G401.6 (cell line): ENCODE measurements at regions not wholly inside any gene's neighbourhood (a gene's known extent, or its start where the extent isn't known, plus 50 kb on each side); places are given as distances from the start of the nearest gene placed in this dataset.

Experiments used
- FAIRE-seq: peaks from 2 replicates; lab custom pipeline; 2012; peaks lifted over from hg19 to GRCh38; lab: Jason Lieb, UNC

DNA sequence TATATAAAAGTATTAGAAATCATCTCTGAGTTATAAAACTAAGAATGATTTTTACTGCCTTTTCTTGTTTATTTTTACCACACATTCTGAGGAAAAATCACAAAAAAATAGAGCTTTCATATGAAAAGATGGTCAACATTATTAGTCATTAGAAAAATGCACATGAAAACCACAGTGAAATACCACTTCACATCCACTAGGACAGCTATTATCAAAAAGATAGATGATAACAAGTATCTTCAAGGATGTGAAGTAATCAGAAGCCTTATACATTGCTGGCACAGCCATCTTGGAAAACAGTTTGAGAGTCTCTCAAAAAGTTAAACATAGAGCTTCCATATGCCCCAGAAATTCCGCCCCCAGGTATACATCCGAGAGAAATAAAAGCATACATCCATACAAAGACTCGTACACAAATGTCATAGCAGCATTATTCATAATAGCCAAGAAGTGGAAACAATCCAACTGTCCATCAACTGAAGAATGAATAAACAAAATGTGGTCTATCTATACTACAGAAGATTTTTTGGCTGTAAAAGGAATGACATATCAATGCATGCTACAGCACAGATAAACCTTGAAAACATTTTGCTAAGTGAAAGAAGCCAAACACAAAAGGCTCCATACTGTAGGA lies 523.9 kb downstream of the FUT8 start:
- FAIRE-seq, result no peak

DNA sequence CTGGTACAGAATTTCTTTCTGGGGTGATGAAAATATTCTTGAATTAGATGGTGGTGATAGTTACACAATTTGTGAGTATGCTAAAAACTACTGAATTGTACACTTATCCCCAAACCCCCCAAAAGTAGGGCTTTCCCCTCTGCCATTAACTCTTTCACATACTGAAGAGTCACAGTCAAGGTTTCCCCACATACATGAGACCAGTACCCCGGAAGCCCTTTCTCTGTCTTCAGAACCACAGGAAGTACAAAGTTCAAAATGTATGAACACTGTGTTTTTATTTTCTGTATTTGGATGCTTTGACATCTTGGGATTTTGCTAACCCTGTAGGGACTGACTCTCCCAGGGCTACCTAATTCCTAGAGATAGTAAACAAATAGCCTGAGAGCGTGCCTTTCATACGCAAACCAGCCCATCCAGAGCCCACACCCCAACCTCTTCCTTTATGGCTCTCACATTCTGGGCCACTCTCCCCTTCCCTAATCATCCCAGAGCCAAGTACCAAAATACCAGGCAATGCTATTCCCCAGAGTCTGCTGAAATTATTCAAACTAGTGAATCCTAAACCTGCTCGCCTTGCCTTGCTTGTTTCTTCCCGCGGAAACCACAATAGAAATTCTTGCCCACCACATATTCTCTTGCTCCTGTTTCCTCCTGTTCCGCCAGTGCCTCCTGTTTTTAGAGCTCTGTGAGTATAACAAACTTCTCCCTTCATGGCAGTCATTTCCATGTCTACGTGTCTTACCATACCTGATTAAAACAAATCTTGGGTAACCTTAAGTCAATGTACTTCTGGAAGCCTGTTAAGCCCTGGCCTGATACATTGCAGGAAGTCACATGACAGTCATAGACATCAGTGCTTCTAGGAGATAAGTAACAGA lies 524.8 kb downstream of the FUT8 start:
- no peak for FAIRE-seq

GRCh38 chr14:65937960-65938316 lies 525.4 kb downstream of the FUT8 start:
- FAIRE-seq, result no peak

DNA sequence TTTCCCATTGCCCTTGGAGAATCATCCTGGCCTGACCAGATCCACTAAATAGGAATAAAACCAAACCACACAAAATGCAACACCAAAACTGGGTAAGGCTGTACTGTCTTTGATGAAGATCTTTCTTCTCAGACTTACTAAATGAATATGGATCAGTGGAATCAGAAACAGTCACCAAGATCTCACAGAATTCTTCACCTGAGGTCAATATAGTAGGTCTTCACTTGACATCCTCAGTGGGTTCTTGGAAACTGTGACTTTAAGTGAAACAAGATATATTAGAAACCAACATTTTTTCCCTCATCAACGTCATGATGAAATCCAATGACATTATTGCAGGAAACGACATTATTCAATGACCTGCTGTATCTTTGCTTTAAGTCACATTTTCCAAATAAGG lies 526.2 kb downstream of the FUT8 start:
- no peak for FAIRE-seq

GRCh38 chr14:65939184-65939583 lies 526.7 kb downstream of the FUT8 start:
- no peak for FAIRE-seq

DNA sequence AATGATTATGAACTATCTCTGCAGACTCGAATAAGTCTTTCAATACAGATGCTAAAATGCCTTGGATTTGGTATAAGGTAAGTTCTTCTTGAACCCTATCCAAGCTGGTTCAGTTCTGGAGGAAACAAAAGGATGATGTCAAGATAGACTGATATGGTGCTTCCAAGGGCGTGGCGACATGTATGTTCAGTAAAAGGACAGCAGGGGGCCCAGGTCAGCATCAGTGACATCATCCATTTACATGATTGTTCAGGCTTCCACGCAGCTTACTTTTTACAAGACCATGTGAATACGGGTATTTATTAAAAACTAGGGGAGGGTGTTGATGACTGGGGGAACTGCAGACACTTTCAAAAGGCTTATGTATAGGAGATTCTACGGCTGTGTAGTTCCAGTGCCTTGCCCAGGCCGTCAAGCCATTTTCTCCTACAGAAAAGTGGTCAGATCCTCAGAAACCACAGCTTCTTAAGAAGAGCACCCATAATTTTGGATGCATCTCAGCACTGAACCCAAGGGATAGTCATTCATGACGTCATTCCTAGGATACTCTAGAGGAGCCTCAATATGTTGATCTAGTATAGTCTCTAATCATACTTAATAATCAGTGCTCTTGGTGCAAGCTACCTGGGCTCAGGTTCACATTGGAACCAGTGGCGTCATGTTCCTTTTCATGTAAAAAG lies 527.7 kb downstream of the FUT8 start:
- no peak for FAIRE-seq

- no peak for FAIRE-seq
Observed at GRCh38 chr14:65941091-65941490, 528.6 kb downstream of the FUT8 start.

DNA sequence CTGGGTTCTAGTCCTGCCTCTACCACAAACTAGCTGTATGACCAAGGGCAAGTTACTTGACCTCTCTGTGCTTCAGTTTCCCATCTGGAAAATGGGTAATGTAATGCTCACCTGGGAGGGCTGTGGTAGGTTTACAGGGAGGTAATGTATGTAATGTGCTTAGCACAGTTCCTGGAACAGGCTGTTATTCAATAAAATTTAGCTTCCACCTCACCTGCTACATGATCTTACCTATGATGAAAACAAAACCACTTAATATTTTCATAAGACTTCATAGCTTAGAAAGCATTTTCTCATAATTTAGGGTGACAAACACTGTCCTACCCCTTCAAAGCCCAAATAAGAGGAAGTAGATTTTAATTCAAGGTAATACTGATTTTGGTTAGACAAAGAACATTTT lies 530.6 kb downstream of the FUT8 start:
- FAIRE-seq, result no peak

- no peak for FAIRE-seq
Observed at GRCh38 chr14:65943916-65944410, 531.4 kb downstream of the FUT8 start.

DNA sequence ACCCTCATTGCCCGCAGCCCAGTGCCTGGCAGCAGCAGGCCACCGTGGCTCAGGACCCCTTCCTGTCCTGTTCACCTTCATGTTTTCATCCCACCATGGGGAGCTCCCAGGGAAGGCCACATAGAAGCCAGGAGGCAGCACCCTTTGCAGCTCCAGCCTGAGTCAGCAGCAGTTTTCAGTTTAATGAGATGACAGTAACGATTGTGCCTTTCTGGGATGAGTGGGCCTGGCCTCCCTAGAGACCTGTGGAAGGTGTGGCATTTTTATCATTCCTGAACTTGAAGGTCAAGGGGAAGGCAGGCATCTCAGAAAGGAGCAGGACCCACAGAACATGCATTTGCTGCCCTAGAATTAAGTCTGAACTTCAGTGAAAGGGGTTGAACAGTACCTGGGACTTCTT lies 532.8 kb downstream of the FUT8 start:
- FAIRE-seq, result no peak

DNA sequence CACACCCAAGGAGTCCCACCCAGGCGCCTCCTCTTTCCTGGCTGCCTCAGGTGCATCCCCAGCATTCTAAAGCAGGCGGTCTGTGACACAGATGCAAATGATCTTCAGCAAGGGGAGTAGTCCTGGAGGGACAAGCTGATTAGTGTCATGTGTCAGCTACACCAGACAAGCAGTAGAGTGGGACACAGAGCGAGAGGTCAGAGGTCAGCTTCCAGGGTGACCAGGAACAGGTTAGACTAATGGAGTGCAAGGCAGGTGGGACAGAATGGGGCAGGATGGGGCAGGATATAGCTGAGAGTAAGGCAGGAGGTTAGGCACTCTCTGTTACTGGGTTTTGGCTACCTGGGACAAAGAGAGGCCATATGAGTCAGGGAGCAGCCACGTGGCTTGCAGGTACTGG lies 534.0 kb downstream of the FUT8 start:
- FAIRE-seq, result no peak

DNA sequence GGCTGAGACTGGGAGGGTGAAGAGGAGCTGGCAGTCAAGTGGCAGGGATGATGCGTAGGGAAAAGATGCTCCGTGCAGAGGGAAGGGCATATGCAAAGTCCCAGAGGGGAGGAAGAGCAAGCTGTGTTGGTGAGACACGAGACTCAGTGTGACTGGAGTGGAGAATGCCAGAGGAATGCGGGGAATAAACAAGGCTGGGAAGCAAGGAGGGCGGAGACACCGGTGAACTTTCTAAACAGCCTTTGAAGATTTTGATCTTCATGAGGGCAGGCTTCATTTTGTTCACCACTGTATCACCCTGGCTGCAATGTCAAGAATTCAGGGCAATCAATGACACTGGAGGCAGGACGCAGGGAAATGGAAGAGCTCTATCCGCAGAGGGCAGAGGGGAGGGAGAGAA lies 535.8 kb downstream of the FUT8 start:
- no peak for FAIRE-seq

- no peak for FAIRE-seq
Observed at GRCh38 chr14:65949711-65950516, 536.3 kb upstream of the CCDC196 start.

GRCh38 chr14:65954942-65955341 lies 531.2 kb upstream of the CCDC196 start:
- FAIRE-seq, result no peak

DNA sequence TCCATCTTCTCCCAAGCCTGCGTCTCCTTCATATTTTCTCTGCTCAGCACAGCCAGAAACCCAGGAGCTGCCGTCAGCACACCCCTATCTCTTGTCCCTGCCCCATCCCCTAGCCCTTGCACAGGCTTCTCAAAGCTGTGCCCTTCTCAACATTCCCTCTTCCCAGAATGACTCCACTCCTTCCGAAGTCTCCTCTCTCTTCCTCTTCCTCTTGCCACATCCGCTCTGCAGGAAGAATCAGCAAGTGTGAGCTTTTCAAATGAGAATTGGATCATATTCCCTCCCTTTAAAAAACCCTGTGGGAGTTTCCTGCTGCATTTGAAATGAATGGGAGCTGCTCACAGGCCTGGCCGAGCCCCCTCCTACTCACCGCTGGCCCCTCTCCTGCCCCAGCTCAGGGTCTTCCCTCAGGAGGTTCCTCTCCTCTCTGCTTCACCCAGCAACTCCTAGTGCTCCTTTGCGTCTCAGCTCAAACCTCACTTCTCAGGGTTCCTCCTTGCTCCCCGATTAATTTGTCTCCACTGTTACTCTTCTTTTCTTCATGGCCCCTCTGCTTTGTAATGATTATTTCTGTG lies 528.5 kb upstream of the CCDC196 start:
- no peak for FAIRE-seq

GRCh38 chr14:65958664-65959562 lies 527.3 kb upstream of the CCDC196 start:
- FAIRE-seq, result peak; percentile 67

- FAIRE-seq, result no peak
Observed at GRCh38 chr14:65959563-65960024, 526.6 kb upstream of the CCDC196 start.

- no peak for FAIRE-seq
Observed at GRCh38 chr14:65961004-65961403, 525.2 kb upstream of the CCDC196 start.

DNA sequence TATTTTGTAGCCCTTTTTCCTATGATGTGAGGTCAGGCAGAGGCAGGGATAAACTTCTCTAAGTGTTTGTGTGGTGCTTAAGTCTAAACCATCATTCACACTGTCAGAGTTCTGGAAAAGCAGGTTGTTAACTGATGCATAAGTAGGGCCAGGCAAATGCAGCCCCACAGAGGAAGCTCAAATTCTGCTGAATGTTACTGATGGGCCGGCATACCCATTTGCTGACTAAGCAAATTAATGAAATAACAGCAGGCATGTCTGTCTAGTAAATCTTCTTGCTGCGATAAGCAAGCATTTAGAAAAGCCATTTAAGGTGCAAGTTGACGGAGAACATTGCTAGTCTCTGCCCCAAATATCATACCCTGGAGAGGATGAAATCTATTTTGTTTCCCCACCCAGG lies 523.2 kb upstream of the CCDC196 start:
- FAIRE-seq, result no peak

DNA sequence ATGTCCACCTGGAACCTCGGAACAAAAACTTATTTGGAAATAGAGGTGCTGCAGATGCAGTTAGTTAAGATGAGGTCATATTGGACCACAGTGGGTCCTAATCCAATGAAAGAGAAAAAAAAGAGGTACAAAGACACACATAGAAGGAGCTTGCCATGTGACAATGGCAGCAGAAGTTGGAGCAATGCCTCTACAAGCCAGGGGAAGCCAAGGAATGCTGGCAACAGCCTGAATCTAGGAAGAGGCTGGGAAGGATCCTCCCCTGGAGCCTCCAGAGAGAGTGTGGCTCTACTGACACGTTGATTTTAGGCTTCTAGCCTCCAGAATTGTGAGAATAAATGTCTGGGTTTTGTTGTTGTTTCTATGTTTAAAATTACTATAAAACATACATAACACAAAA lies 521.8 kb upstream of the CCDC196 start:
- no peak for FAIRE-seq

DNA sequence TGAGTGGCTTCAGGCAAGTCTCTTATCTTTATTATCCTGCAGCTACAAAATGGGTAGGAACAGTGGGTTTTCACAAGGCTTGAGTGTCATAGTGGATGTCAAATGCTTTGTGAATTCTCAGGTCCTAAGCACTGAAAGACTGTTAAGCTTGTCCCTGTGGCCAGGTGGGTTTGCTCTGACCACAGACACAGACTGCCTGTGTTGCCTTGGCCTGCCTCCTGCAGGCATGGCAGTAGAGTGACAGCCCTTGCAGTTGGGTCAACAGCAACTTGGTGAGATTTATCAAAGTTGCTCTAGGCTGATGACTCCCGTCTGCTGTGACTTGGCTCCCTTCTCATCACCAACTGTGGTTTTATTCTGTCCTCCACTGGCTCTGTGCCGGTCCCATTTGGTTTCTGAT lies 520.0 kb upstream of the CCDC196 start:
- FAIRE-seq, result no peak
